Activated B cell treated with CpG ODN at 0.5 μM for 24 hours (primary cell): ENCODE measurements at regions not wholly inside any gene's neighbourhood (a gene's known extent, or its start where the extent isn't known, plus 50 kb on each side); places are given as distances from the start of the nearest gene placed in this dataset.

Experiments used
- ATAC-seq: fragments of 200-7000 bp; cut with Tn5 transposase; one replicate; pipeline ENCODE4 v1.10.0; 2021; ENCODE audit warnings: low read depth, mild to moderate bottlenecking, moderate library complexity
- CTCF ChIA-PET: fragments of 350-600 bp; sonication (Branson Sonifier 250); formaldehyde crosslinking; loops from one replicate; lab custom pipeline; 2021; ENCODE audit warnings: antibody characterized with exemption; lab: Charles Lee
- POLR2A ChIA-PET: fragments of 350-600 bp; sonication (Branson Sonifier 250); formaldehyde crosslinking; loops from one replicate; lab custom pipeline; 2021; ENCODE audit warnings: antibody characterized with exemption; lab: Charles Lee
- DNase-seq: peaks from one replicate; pipeline ENCODE4 v3.0.0; 2022
- H3K27ac Mint-ChIP-seq: one replicate; pipeline ENCODE4 v1.8.0; 2020; ENCODE audit warnings: mixed read lengths
- H3K27me3 Mint-ChIP-seq: one replicate; pipeline ENCODE4 v1.8.0; 2021; ENCODE audit warnings: mixed read lengths
- H3K36me3 Mint-ChIP-seq: one replicate; pipeline ENCODE4 v1.8.0; 2021; ENCODE audit warnings: low read depth, mixed read lengths
- H3K4me1 Mint-ChIP-seq: one replicate; pipeline ENCODE4 v1.8.0; 2021; ENCODE audit warnings: mixed read lengths
- H3K4me3 Mint-ChIP-seq: one replicate; pipeline ENCODE4 v1.8.0; 2020; ENCODE audit warnings: mild to moderate bottlenecking, mixed read lengths
- H3K9me3 Mint-ChIP-seq: one replicate; pipeline ENCODE4 v1.8.0; 2020; ENCODE audit warnings: mixed read lengths
- CTCF ChIP-seq: fragments of 200-600 bp; IDR thresholded peaks from one replicate; pipeline ENCODE4 v1.8.0; 2022; ENCODE audit warnings: antibody characterized with exemption, mild to moderate bottlenecking
- intact Hi-C: fragments of 100-400 bp; cut with micrococcal nuclease; formaldehyde crosslinking; loops from one replicate; pipeline ENCODE4 v1.15.1; 2024

GRCh38 chr16:5865236-5865635 is 767.6 kb upstream of the EEF2KMT start:
- DNase-seq (no peak), ATAC-seq (no peak)
- H3K4me3 Mint-ChIP-seq: no peak overlapping the region
- intact Hi-C loops: no loop called here
- no peaks in the 10 kb centered on the region for H3K27me3 Mint-ChIP-seq
- H3K36me3 Mint-ChIP-seq: no peaks in the 10 kb centered on the region
- H3K9me3 Mint-ChIP-seq: no peaks in the 10 kb centered on the region
- no peak overlapping the region for H3K27ac Mint-ChIP-seq
- no peak for TF ChIP-seq CTCF
- ChIA-PET CTCF (no interaction called here), POLR2A (no interaction called here)
- no peaks in the 10 kb centered on the region for H3K4me1 Mint-ChIP-seq

GRCh38 chr16:5863071-5863606 is 765.5 kb upstream of the EEF2KMT start:
- DNase-seq: no peak
- ATAC-seq: no peak
- no peaks in the 10 kb centered on the region for H3K27me3 Mint-ChIP-seq
- H3K27ac Mint-ChIP-seq: no peak overlapping the region
- H3K4me3 Mint-ChIP-seq: no peak overlapping the region
- no peak for TF ChIP-seq CTCF
- intact Hi-C loops: no loop called here
- POLR2A ChIA-PET: no interaction called here
- H3K4me1 Mint-ChIP-seq: no peaks in the 10 kb centered on the region
- no peaks in the 10 kb centered on the region for H3K36me3 Mint-ChIP-seq
- CTCF ChIA-PET: no interaction called here
- H3K9me3 Mint-ChIP-seq: no peaks in the 10 kb centered on the region

GRCh38 chr16:5862103-5862840 is 764.7 kb upstream of the EEF2KMT start:
- ChIA-PET CTCF (no interaction called here), POLR2A (no interaction called here)
- Mint-ChIP-seq H3K27ac (no peak overlapping the region), H3K36me3 (no peaks in the 10 kb centered on the region), H3K4me1 (no peaks in the 10 kb centered on the region), H3K4me3 (no peak overlapping the region), H3K9me3 (no peaks in the 10 kb centered on the region), H3K27me3 (no peaks in the 10 kb centered on the region)
- no peak for DNase-seq
- ATAC-seq: no peak
- TF ChIP-seq CTCF: no peak
- intact Hi-C loops: no loop called here

GRCh38 chr16:5861241-5861640 is 763.6 kb upstream of the EEF2KMT start:
- Mint-ChIP-seq H3K4me3 (no peak overlapping the region), H3K27ac (no peak overlapping the region), H3K4me1 (no peaks in the 10 kb centered on the region), H3K27me3 (no peaks in the 10 kb centered on the region), H3K36me3 (no peaks in the 10 kb centered on the region), H3K9me3 (peaks cover 3% of the 10 kb centered on the region)
- ChIA-PET POLR2A (no interaction called here), CTCF (no interaction called here)
- no peak for ATAC-seq
- intact Hi-C loops: no loop called here
- no peak for TF ChIP-seq CTCF
- no peak for DNase-seq

GRCh38 chr16:5858180-5858579 is 760.6 kb upstream of the EEF2KMT start:
- Mint-ChIP-seq H3K27me3 (no peaks in the 10 kb centered on the region), H3K9me3 (peaks cover 15% of the 10 kb centered on the region), H3K4me3 (no peak overlapping the region), H3K27ac (no peak overlapping the region), H3K36me3 (no peaks in the 10 kb centered on the region), H3K4me1 (no peaks in the 10 kb centered on the region)
- ATAC-seq: no peak
- intact Hi-C loops: no loop called here
- CTCF ChIA-PET: no interaction called here
- no peak for DNase-seq
- POLR2A ChIA-PET: no interaction called here
- no peak for TF ChIP-seq CTCF
